ENCODE measurements at regions not wholly inside any gene's neighbourhood (a gene's known extent, or its start where the extent isn't known, plus 50 kb on each side); places are given as distances from the start of the nearest gene placed in this dataset.

- H3K36me3 ChIP-seq (ENCODE audit: control insufficient read depth, insufficient read depth, low read length), result no peaks in the 10 kb centered on the region
- H2AFZ ChIP-seq, result no peak overlapping the region
- TF ChIP-seq CTCF (IDR thresholded peaks at IDR 0.05), result no peak
- H3K27ac ChIP-seq, result no peak overlapping the region
- no peak overlapping the region for H3K9ac ChIP-seq
- no peaks in the 10 kb centered on the region for H3K4me1 ChIP-seq
- no peaks in the 10 kb centered on the region for H3K79me2 ChIP-seq
- H3K4me3 ChIP-seq (ENCODE audit: low read depth, low read length), result no peak overlapping the region
- H3K4me2 ChIP-seq (ENCODE audit: low read length), result no peak overlapping the region
- H3K9me3 ChIP-seq (ENCODE audit: control insufficient read depth, low read length), result no peaks in the 10 kb centered on the region
- no peaks in the 10 kb centered on the region for H3K27me3 ChIP-seq (ENCODE audit: control insufficient read depth, insufficient read depth, low read length)
Measured at GRCh38 chr9:99694393-99694792, 127.3 kb upstream of the NR4A3 start.

GRCh38 chr9:99699396-99699795 lies 122.3 kb upstream of the NR4A3 start:
- no peaks in the 10 kb centered on the region for H3K9me3 ChIP-seq (ENCODE audit: control insufficient read depth, low read length)
- no peak overlapping the region for H2AFZ ChIP-seq
- no peak overlapping the region for H3K4me3 ChIP-seq (ENCODE audit: low read depth, low read length)
- no peaks in the 10 kb centered on the region for H3K27me3 ChIP-seq (ENCODE audit: control insufficient read depth, insufficient read depth, low read length)
- H3K9ac ChIP-seq, result no peak overlapping the region
- H3K4me2 ChIP-seq (ENCODE audit: low read length), result no peak overlapping the region
- no peaks in the 10 kb centered on the region for H3K79me2 ChIP-seq
- no peaks in the 10 kb centered on the region for H3K4me1 ChIP-seq
- no peak overlapping the region for H3K27ac ChIP-seq
- no peak for TF ChIP-seq CTCF (IDR thresholded peaks at IDR 0.05)
- no peaks in the 10 kb centered on the region for H3K36me3 ChIP-seq (ENCODE audit: control insufficient read depth, insufficient read depth, low read length)

- Histone ChIP-seq H3K27ac (no peak overlapping the region), H3K9ac (no peak overlapping the region), H3K4me1 (no peaks in the 10 kb centered on the region), H3K27me3 (ENCODE audit: control insufficient read depth, insufficient read depth, low read length) (no peaks in the 10 kb centered on the region), H3K79me2 (no peaks in the 10 kb centered on the region), H3K9me3 (ENCODE audit: control insufficient read depth, low read length) (no peaks in the 10 kb centered on the region), H3K4me2 (ENCODE audit: low read length) (no peak overlapping the region), H3K36me3 (ENCODE audit: control insufficient read depth, insufficient read depth, low read length) (no peaks in the 10 kb centered on the region), H3K4me3 (ENCODE audit: low read depth, low read length) (no peak overlapping the region), H2AFZ (no peak overlapping the region)
- no peak for TF ChIP-seq CTCF (IDR thresholded peaks at IDR 0.05)
Measured at GRCh38 chr9:99712214-99712613, 109.5 kb upstream of the NR4A3 start.

- Histone ChIP-seq H2AFZ (no peak overlapping the region), H3K4me1 (no peaks in the 10 kb centered on the region), H3K27me3 (ENCODE audit: control insufficient read depth, insufficient read depth, low read length) (no peaks in the 10 kb centered on the region), H3K9me3 (ENCODE audit: control insufficient read depth, low read length) (no peaks in the 10 kb centered on the region), H3K9ac (no peak overlapping the region), H3K27ac (no peak overlapping the region), H3K79me2 (no peaks in the 10 kb centered on the region), H3K4me3 (ENCODE audit: low read depth, low read length) (no peak overlapping the region), H3K36me3 (ENCODE audit: control insufficient read depth, insufficient read depth, low read length) (no peaks in the 10 kb centered on the region), H3K4me2 (ENCODE audit: low read length) (no peak overlapping the region)
- TF ChIP-seq CTCF (IDR thresholded peaks at IDR 0.05), result no peak
Measured at GRCh38 chr9:99713838-99714306, 107.8 kb upstream of the NR4A3 start.

- no peaks in the 10 kb centered on the region for H3K9me3 ChIP-seq (ENCODE audit: control insufficient read depth, low read length)
- no peak for TF ChIP-seq CTCF (IDR thresholded peaks at IDR 0.05)
- no peaks in the 10 kb centered on the region for H3K27me3 ChIP-seq (ENCODE audit: control insufficient read depth, insufficient read depth, low read length)
- H3K4me2 ChIP-seq (ENCODE audit: low read length), result no peak overlapping the region
- H3K4me3 ChIP-seq (ENCODE audit: low read depth, low read length), result no peak overlapping the region
- H3K27ac ChIP-seq, result no peak overlapping the region
- no peak overlapping the region for H3K9ac ChIP-seq
- no peaks in the 10 kb centered on the region for H3K36me3 ChIP-seq (ENCODE audit: control insufficient read depth, insufficient read depth, low read length)
- no peaks in the 10 kb centered on the region for H3K4me1 ChIP-seq
- H3K79me2 ChIP-seq, result no peaks in the 10 kb centered on the region
- H2AFZ ChIP-seq, result no peak overlapping the region
Measured at GRCh38 chr9:99718631-99719030, 103.1 kb upstream of the NR4A3 start.

Measured in parathyroid adenoma (tissue), 2 donors.